ENCODE measurements at regions not wholly inside any gene's neighbourhood (a gene's known extent, or its start where the extent isn't known, plus 50 kb on each side); places are given as distances from the start of the nearest gene placed in this dataset.

- Histone ChIP-seq H3K27me3 (ENCODE audit: low read depth, low read length) (no peaks in the 10 kb centered on the region), H3K79me2 (ENCODE audit: low read length) (no peaks in the 10 kb centered on the region), H3K27ac (ENCODE audit: low read length) (peak overlapping the region; percentile 73), H2AFZ (ENCODE audit: low read depth, low read length) (peak overlapping the region; percentile 35; the same call in 1 of the 2 replicates), H3K9ac (ENCODE audit: low read length) (no peak overlapping the region), H4K20me1 (ENCODE audit: insufficient read depth, low read length) (no peaks in the 10 kb centered on the region), H3K4me1 (ENCODE audit: low read length) (peaks cover 15% of the 10 kb centered on the region), H3K4me3 (ENCODE audit: low read length) (peak overlapping the region; percentile 28; the same call in 1 of the 2 replicates), H3K4me2 (ENCODE audit: low read length) (peak overlapping the region; percentile 39), H3K36me3 (replicated peaks; ENCODE audit: low read depth, low read length) (peaks cover 24% of the 10 kb centered on the region), H3K9me3 (ENCODE audit: insufficient read depth, low read length) (peaks cover 26% of the 10 kb centered on the region; the same call in 1 of the 2 replicates)
- TF ChIP-seq EZH2phosphoT487 (IDR thresholded peaks at IDR 0.05; ENCODE audit: low read depth) (no peak), CTCF (IDR thresholded peaks at IDR 0.05; ENCODE audit: low read depth, low read length) (no peak)
These were observed 61.2 kb upstream of the SLC39A10 start for GRCh38 chr2:195595825-195596224.

DNA sequence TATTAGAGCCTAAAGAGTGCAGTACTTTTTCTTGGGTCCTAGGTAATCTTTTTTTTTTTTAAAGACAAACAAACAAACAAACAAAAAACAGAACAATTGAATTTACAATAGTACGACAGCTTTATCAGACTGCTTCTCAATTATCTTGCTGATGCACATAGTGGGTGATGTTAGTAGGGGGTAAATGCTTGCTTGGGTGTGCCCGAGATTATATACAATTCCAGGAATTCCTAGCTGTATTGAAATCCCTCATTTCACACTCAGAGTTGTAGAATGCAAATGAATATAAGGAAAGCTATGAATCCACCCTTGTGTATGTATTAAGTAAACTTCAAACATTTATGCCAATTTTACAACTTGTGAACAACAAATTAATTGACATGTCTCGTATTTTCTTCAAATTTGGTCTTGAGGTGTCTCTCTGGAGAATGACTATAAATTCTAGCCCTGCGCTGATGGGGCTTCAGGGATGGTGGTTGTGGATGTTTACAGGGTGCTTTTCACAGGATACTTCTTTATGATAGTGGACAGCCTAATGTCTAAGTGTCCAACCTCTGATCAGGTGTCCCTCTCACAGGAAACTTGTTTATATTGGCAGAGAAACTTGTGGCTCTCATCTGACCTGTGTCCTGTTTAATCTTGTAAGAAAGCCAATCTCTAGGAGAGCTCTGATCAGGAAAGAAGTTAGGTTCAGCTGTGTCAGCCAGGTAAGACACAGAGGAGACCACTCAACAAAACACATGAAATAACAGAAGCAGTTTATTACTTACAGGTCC, 61.9 kb upstream of the SLC39A10 start:
- H4K20me1 ChIP-seq (ENCODE audit: insufficient read depth, low read length) = no peaks in the 10 kb centered on the region
- H3K4me1 ChIP-seq (ENCODE audit: low read length) = peaks cover 15% of the 10 kb centered on the region
- no peaks in the 10 kb centered on the region for H3K79me2 ChIP-seq (ENCODE audit: low read length)
- H3K9me3 ChIP-seq (ENCODE audit: insufficient read depth, low read length) = peaks cover 26% of the 10 kb centered on the region; the same call in 1 of the 2 replicates
- H3K4me3 ChIP-seq (ENCODE audit: low read length) = no peak overlapping the region
- no peak overlapping the region for H3K4me2 ChIP-seq (ENCODE audit: low read length)
- H2AFZ ChIP-seq (ENCODE audit: low read depth, low read length) = no peak overlapping the region
- no peak overlapping the region for H3K9ac ChIP-seq (ENCODE audit: low read length)
- H3K27me3 ChIP-seq (ENCODE audit: low read depth, low read length) = no peaks in the 10 kb centered on the region
- TF ChIP-seq CTCF (IDR thresholded peaks at IDR 0.05; ENCODE audit: low read depth, low read length) = no peak
- no peak for TF ChIP-seq EZH2phosphoT487 (IDR thresholded peaks at IDR 0.05; ENCODE audit: low read depth)
- H3K36me3 ChIP-seq (replicated peaks; ENCODE audit: low read depth, low read length) = peaks cover 24% of the 10 kb centered on the region
- peak overlapping the region; percentile 73 for H3K27ac ChIP-seq (ENCODE audit: low read length)

GRCh38 chr2:195594248-195594647, 62.8 kb upstream of the SLC39A10 start:
- Histone ChIP-seq H3K4me2 (ENCODE audit: low read length) (no peak overlapping the region), H4K20me1 (ENCODE audit: insufficient read depth, low read length) (no peaks in the 10 kb centered on the region), H3K27ac (ENCODE audit: low read length) (no peak overlapping the region), H3K79me2 (ENCODE audit: low read length) (no peaks in the 10 kb centered on the region), H3K4me1 (ENCODE audit: low read length) (peaks cover 15% of the 10 kb centered on the region), H3K36me3 (replicated peaks; ENCODE audit: low read depth, low read length) (peaks cover 24% of the 10 kb centered on the region), H3K9me3 (ENCODE audit: insufficient read depth, low read length) (peaks cover 26% of the 10 kb centered on the region; the same call in 1 of the 2 replicates), H3K27me3 (ENCODE audit: low read depth, low read length) (no peaks in the 10 kb centered on the region), H3K9ac (ENCODE audit: low read length) (no peak overlapping the region), H2AFZ (ENCODE audit: low read depth, low read length) (no peak overlapping the region), H3K4me3 (ENCODE audit: low read length) (no peak overlapping the region)
- TF ChIP-seq CTCF (IDR thresholded peaks at IDR 0.05; ENCODE audit: low read depth, low read length) = no peak
- no peak for TF ChIP-seq EZH2phosphoT487 (IDR thresholded peaks at IDR 0.05; ENCODE audit: low read depth)

DNA sequence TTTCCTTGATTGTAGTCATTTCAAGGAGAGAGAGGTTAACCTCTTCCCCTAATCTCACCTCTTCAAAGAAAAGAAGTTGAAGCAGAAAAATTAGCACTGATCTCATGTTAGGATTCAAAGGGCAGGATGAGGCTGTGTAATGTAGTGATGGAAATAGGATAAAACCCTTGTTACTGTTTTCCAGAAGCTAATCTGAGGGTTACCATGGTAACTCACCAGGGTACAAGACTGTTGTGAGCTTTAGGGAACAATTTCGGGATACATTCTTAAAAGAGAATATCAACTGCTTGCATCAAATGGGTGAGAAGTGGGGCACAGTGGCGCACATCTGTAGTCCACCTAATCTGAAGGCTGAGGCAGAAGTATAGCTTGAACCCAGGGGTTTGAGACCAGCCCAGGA, 64.9 kb upstream of the SLC39A10 start:
- Histone ChIP-seq H3K9ac (ENCODE audit: low read length) (no peak overlapping the region), H3K79me2 (ENCODE audit: low read length) (no peaks in the 10 kb centered on the region), H3K9me3 (ENCODE audit: insufficient read depth, low read length) (peaks cover 24% of the 10 kb centered on the region; the same call in 1 of the 2 replicates), H2AFZ (ENCODE audit: low read depth, low read length) (no peak overlapping the region), H3K36me3 (replicated peaks; ENCODE audit: low read depth, low read length) (peaks cover 22% of the 10 kb centered on the region), H3K4me2 (ENCODE audit: low read length) (no peak overlapping the region), H3K27me3 (ENCODE audit: low read depth, low read length) (no peaks in the 10 kb centered on the region), H3K27ac (ENCODE audit: low read length) (no peak overlapping the region), H3K4me1 (ENCODE audit: low read length) (peaks cover 15% of the 10 kb centered on the region), H3K4me3 (ENCODE audit: low read length) (no peak overlapping the region), H4K20me1 (ENCODE audit: insufficient read depth, low read length) (no peaks in the 10 kb centered on the region)
- no peak for TF ChIP-seq EZH2phosphoT487 (IDR thresholded peaks at IDR 0.05; ENCODE audit: low read depth)
- TF ChIP-seq CTCF (IDR thresholded peaks at IDR 0.05; ENCODE audit: low read depth, low read length) = no peak
